ENCODE measurements at regions not wholly inside any gene's neighbourhood (a gene's known extent, or its start where the extent isn't known, plus 50 kb on each side); places are given as distances from the start of the nearest gene placed in this dataset.
A peak's percentile ranks its signal among the peaks of the same experiment; 100 is the strongest.

- H3K27ac ChIP-seq: no peak overlapping the region
- TF ChIP-seq CTCF (conservative IDR thresholded peaks at IDR 0.05): no peak
These were observed 107.3 kb upstream of the FOXN2 start for GRCh38 chr2:48207201-48207641.

GRCh38 chr2:48207851-48208250 lies 106.6 kb upstream of the FOXN2 start:
- TF ChIP-seq CTCF (conservative IDR thresholded peaks at IDR 0.05): no peak
- no peak overlapping the region for H3K27ac ChIP-seq

GRCh38 chr2:48209214-48209885 lies 105.1 kb upstream of the FOXN2 start:
- no peak for TF ChIP-seq CTCF (conservative IDR thresholded peaks at IDR 0.05)

GRCh38 chr2:48210189-48210588 lies 104.3 kb upstream of the FOXN2 start:
- TF ChIP-seq CTCF (conservative IDR thresholded peaks at IDR 0.05): no peak
- no peak overlapping the region for H3K27ac ChIP-seq

More at GRCh38 chr2:48209214-48209885, 105.1 kb upstream of the FOXN2 start:
- no peak overlapping the region for H3K27ac ChIP-seq

GRCh38 chr2:48213646-48214045 lies 100.8 kb upstream of the FOXN2 start:
- TF ChIP-seq CTCF (conservative IDR thresholded peaks at IDR 0.05): no peak
- no peak overlapping the region for H3K27ac ChIP-seq

GRCh38 chr2:48218169-48218568 lies 96.3 kb upstream of the FOXN2 start:
- no peak for TF ChIP-seq CTCF (conservative IDR thresholded peaks at IDR 0.05)
- H3K27ac ChIP-seq: no peak overlapping the region

- H3K27ac ChIP-seq: peak overlapping the region; percentile 70
- TF ChIP-seq CTCF (conservative IDR thresholded peaks at IDR 0.05): no peak
These were observed 95.3 kb upstream of the FOXN2 start for GRCh38 chr2:48219234-48219554.
